ENCODE measurements at regions not wholly inside any gene's neighbourhood (a gene's known extent, or its start where the extent isn't known, plus 50 kb on each side); places are given as distances from the start of the nearest gene placed in this dataset.
"Not testable (repeated sequence)": the region's sequence is repeated elsewhere in the genome, so short reads cannot be mapped to it uniquely, and the experiment has no call there.

DNA sequence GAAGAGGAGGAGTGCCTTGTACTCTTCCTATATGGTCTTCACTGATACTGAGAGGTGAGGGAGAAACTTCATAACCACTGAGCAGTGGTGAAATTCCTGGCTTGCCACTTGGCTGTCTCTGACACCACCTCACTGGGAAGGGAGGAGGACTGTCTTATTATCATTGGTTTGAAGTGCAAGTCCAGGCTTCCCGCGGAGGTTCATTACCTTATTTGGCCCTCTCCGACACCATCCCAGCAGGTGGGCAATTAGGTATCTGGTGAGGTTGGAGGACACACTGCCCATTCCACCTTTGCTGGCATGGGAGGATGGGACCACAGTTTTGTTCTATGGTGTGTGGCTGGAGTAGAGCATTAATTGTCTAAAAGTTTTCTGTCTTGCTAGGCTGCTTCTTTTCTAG is 206.1 kb downstream of the LHFPL1 start:
- 55 to 60% methylated on average over 3 of the region's 3 CpGs for WGBS, 2 donors
- no peak overlapping the region for H3K4me3 ChIP-seq

DNA sequence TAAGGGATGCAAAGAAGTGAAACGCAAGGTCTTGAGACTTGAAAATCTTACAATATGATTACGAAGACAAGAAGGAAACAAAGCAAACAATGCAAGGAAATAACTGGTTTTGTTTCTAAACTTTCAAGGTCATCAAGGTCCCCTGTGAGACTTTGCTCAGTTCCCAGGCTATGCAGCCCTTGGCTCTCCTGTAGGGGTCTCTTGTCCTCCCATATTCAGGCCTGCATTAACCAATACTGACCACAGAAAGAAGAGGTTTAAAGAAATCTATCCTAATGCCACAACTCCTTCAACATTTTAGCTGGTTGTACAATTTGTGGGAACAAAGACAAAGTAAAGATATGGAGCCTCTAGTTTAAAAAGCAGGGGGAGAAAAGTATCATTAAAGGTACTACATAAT is 209.2 kb downstream of the LHFPL1 start:
- TF ChIP-seq, protein P1, sequence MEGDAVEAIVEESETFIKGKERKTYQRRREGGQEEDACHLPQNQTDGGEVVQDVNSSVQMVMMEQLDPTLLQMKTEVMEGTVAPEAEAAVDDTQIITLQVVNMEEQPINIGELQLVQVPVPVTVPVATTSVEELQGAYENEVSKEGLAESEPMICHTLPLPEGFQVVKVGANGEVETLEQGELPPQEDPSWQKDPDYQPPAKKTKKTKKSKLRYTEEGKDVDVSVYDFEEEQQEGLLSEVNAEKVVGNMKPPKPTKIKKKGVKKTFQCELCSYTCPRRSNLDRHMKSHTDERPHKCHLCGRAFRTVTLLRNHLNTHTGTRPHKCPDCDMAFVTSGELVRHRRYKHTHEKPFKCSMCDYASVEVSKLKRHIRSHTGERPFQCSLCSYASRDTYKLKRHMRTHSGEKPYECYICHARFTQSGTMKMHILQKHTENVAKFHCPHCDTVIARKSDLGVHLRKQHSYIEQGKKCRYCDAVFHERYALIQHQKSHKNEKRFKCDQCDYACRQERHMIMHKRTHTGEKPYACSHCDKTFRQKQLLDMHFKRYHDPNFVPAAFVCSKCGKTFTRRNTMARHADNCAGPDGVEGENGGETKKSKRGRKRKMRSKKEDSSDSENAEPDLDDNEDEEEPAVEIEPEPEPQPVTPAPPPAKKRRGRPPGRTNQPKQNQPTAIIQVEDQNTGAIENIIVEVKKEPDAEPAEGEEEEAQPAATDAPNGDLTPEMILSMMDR (IDR thresholded peaks at IDR 0.05; ENCODE audit: control extremely low read depth, extremely low read depth), result no peak
- no peak overlapping the region for H3K9ac ChIP-seq (ENCODE audit: insufficient read depth in 1 of 2, low read length in 2 of 2)
- ATAC-seq (ENCODE audit: insufficient read depth, low FRiP score), result no peak
- 64 to 68% methylated on average over 2 of the region's 2 CpGs for WGBS, 2 donors
- H3K36me3 ChIP-seq (ENCODE audit: control insufficient read depth in 4 of 4, insufficient read depth in 4 of 4, low read length in 4 of 4), result no peaks in the 10 kb centered on the region
- no peak for DNase-seq
- no peak overlapping the region for H3K4me3 ChIP-seq
- H3K27ac ChIP-seq (ENCODE audit: low read depth in 1 of 2, low read length in 1 of 2), result no peak overlapping the region
- no peaks in the 10 kb centered on the region for H3K4me1 ChIP-seq (ENCODE audit: control insufficient read depth in 5 of 5, insufficient read depth in 5 of 5, low read length in 5 of 5)
- peaks cover 0 to 13% (median 10%) of the 10 kb centered on the region in 3 donors for H3K27me3 ChIP-seq (ENCODE audit: control insufficient read depth in 3 of 3, insufficient read depth in 3 of 3, low read length in 2 of 3)
- no peaks in the 10 kb centered on the region for H3K9me3 ChIP-seq (ENCODE audit: control insufficient read depth in 4 of 4, insufficient read depth in 3 of 4, low read length in 3 of 4)

More for the DNA sequence above, 206.1 kb downstream of the LHFPL1 start:
- Histone ChIP-seq H3K9me3 (ENCODE audit: control insufficient read depth in 4 of 4, insufficient read depth in 3 of 4, low read length in 3 of 4) (no peaks in the 10 kb centered on the region), H3K9ac (ENCODE audit: insufficient read depth in 1 of 2, low read length in 2 of 2) (no peak overlapping the region), H3K27me3 (ENCODE audit: control insufficient read depth in 3 of 3, insufficient read depth in 3 of 3, low read length in 2 of 3) (peaks cover 3 to 11% (median 10%) of the 10 kb centered on the region in 3 donors), H3K4me1 (ENCODE audit: control insufficient read depth in 5 of 5, insufficient read depth in 5 of 5, low read length in 5 of 5) (no peaks in the 10 kb centered on the region), H3K36me3 (ENCODE audit: control insufficient read depth in 4 of 4, insufficient read depth in 4 of 4, low read length in 4 of 4) (no peaks in the 10 kb centered on the region), H3K27ac (ENCODE audit: low read depth in 1 of 2, low read length in 1 of 2) (no peak overlapping the region)
- ATAC-seq (ENCODE audit: insufficient read depth, low FRiP score) (no peak), DNase-seq (no peak)
- TF ChIP-seq, protein P1 (IDR thresholded peaks at IDR 0.05; ENCODE audit: control extremely low read depth, extremely low read depth), result no peak

DNA sequence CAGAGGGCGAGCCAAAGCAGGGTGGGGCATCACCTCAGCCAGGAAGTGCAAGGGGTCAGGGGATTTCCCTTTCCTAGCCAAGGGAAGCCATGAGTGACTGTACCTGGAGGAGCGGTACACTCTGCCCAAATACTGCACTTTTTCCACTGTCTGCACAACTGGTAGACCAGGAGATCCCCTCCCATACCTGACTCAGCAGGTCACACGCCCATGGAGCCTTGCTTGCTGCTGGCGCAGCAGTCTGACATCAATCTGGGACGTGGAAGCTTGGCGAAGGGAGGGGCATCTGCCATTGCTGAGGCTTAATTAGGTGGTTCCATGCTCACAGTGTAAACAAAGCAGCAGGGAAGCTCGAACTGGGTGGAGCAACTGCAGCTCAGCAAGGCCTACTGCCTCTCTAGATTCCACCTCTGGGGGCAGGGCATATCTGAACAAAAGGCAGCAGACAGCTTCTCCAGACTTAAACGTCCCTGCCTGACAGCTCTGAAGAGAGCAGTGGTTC is 217.7 kb downstream of the LHFPL1 start:
- peaks cover 0 to 14% (median 0%) of the 10 kb centered on the region in 3 donors for H3K27me3 ChIP-seq (ENCODE audit: control insufficient read depth in 3 of 3, insufficient read depth in 3 of 3, low read length in 2 of 3)
- not testable (repeated sequence) for DNase-seq; H3K36me3 ChIP-seq (ENCODE audit: control insufficient read depth in 4 of 4, insufficient read depth in 4 of 4, low read length in 4 of 4); ATAC-seq (ENCODE audit: insufficient read depth, low FRiP score); H3K9me3 ChIP-seq (ENCODE audit: control insufficient read depth in 4 of 4, insufficient read depth in 3 of 4, low read length in 3 of 4); H3K4me1 ChIP-seq (ENCODE audit: control insufficient read depth in 5 of 5, insufficient read depth in 5 of 5, low read length in 5 of 5); H3K9ac ChIP-seq (ENCODE audit: insufficient read depth in 1 of 2, low read length in 2 of 2); H3K27ac ChIP-seq (ENCODE audit: low read depth in 1 of 2, low read length in 1 of 2); H3K4me3 ChIP-seq
- 56 to 74% methylated on average over 8 of the region's 8 CpGs for WGBS, 2 donors

DNA sequence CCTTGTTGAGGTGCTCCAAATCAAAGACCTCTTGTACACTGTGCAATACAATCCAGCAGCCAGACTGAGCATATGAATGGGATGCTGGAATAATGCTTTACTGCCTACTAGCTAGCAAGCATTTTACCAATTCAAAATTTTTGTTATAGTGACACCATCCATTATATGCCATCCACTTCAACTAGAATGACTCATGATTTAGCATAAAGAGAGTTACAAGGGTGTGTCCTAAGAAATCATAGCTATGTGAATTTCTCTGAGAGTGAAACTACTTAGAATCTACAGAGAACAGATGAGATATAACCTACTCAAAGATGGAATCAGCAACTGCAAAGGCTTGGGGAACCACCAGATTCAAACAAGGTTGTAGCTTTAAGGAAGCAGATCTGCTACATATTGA is 221.9 kb downstream of the LHFPL1 start:
- Histone ChIP-seq H3K9me3 (ENCODE audit: control insufficient read depth in 4 of 4, insufficient read depth in 3 of 4, low read length in 3 of 4) (peaks cover 0 to 2% (median 0%) of the 10 kb centered on the region in 4 donors), H3K36me3 (ENCODE audit: control insufficient read depth in 4 of 4, insufficient read depth in 4 of 4, low read length in 4 of 4) (no peaks in the 10 kb centered on the region), H3K27ac (ENCODE audit: low read depth in 1 of 2, low read length in 1 of 2) (no peak overlapping the region), H3K4me3 (no peak overlapping the region), H3K9ac (ENCODE audit: insufficient read depth in 1 of 2, low read length in 2 of 2) (no peak overlapping the region), H3K27me3 (ENCODE audit: control insufficient read depth in 3 of 3, insufficient read depth in 3 of 3, low read length in 2 of 3) (peaks cover 0 to 24% (median 0%) of the 10 kb centered on the region in 3 donors), H3K4me1 (ENCODE audit: control insufficient read depth in 5 of 5, insufficient read depth in 5 of 5, low read length in 5 of 5) (no peaks in the 10 kb centered on the region)
- DNase-seq, result no peak
- TF ChIP-seq, protein P1 (IDR thresholded peaks at IDR 0.05; ENCODE audit: control extremely low read depth, extremely low read depth), result no peak
- ATAC-seq (ENCODE audit: insufficient read depth, low FRiP score), result no peak
